ENCODE measurements at regions not wholly inside any gene's neighbourhood (a gene's known extent, or its start where the extent isn't known, plus 50 kb on each side); places are given as distances from the start of the nearest gene placed in this dataset.

GRCh38 chr6:40958738-40959137, 80.3 kb downstream of the UNC5CL start:
- H3K4me3 Mint-ChIP-seq = no peak overlapping the region
- peaks cover 15% of the 10 kb centered on the region for H3K27me3 Mint-ChIP-seq (ENCODE audit: low read depth)
- H3K36me3 Mint-ChIP-seq = no peaks in the 10 kb centered on the region
- H3K9me3 Mint-ChIP-seq = no peaks in the 10 kb centered on the region
- H3K27ac Mint-ChIP-seq = no peak overlapping the region
- no peak for DNase-seq (ENCODE audit: low spot score in 2 of 2, unreplicated experiment in 2 of 2)
- no peaks in the 10 kb centered on the region for H3K4me1 Mint-ChIP-seq
- no peak for TF ChIP-seq CTCF (IDR thresholded peaks at IDR 0.05; ENCODE audit: unreplicated experiment)

- Mint-ChIP-seq H3K4me3 (no peak overlapping the region), H3K4me1 (no peaks in the 10 kb centered on the region), H3K27ac (no peak overlapping the region), H3K9me3 (no peaks in the 10 kb centered on the region), H3K36me3 (no peaks in the 10 kb centered on the region), H3K27me3 (ENCODE audit: low read depth) (peaks cover 17% of the 10 kb centered on the region)
- TF ChIP-seq CTCF (IDR thresholded peaks at IDR 0.05; ENCODE audit: unreplicated experiment) = no peak
- no peak for DNase-seq (ENCODE audit: low spot score in 2 of 2, unreplicated experiment in 2 of 2)
Measured at GRCh38 chr6:40957616-40958492, 81.2 kb downstream of the UNC5CL start.

GRCh38 chr6:40956936-40957335, 82.1 kb downstream of the UNC5CL start:
- Mint-ChIP-seq H3K27me3 (ENCODE audit: low read depth) (peaks cover 17% of the 10 kb centered on the region), H3K27ac (no peak overlapping the region)

GRCh38 chr6:40955178-40955545, 83.9 kb downstream of the UNC5CL start:
- no peak for DNase-seq (ENCODE audit: low spot score in 2 of 2, unreplicated experiment in 2 of 2)
- TF ChIP-seq CTCF (IDR thresholded peaks at IDR 0.05; ENCODE audit: unreplicated experiment) = no peak
- Mint-ChIP-seq H3K36me3 (no peaks in the 10 kb centered on the region), H3K4me1 (peaks cover 18% of the 10 kb centered on the region), H3K27ac (no peak overlapping the region), H3K27me3 (ENCODE audit: low read depth) (peaks cover 17% of the 10 kb centered on the region), H3K9me3 (no peaks in the 10 kb centered on the region), H3K4me3 (no peak overlapping the region)

More at GRCh38 chr6:40956936-40957335, 82.1 kb downstream of the UNC5CL start:
- no peak overlapping the region for H3K4me3 Mint-ChIP-seq
- no peaks in the 10 kb centered on the region for H3K36me3 Mint-ChIP-seq
- DNase-seq (ENCODE audit: low spot score in 2 of 2, unreplicated experiment in 2 of 2) = no peak
- H3K4me1 Mint-ChIP-seq = peaks cover 2% of the 10 kb centered on the region
- no peak for TF ChIP-seq CTCF (IDR thresholded peaks at IDR 0.05; ENCODE audit: unreplicated experiment)
- H3K9me3 Mint-ChIP-seq = no peaks in the 10 kb centered on the region

GRCh38 chr6:40954446-40955177, 84.4 kb downstream of the UNC5CL start:
- no peak overlapping the region for H3K4me3 Mint-ChIP-seq
- H3K9me3 Mint-ChIP-seq = no peaks in the 10 kb centered on the region
- H3K4me1 Mint-ChIP-seq = peaks cover 18% of the 10 kb centered on the region
- TF ChIP-seq CTCF (IDR thresholded peaks at IDR 0.05; ENCODE audit: unreplicated experiment) = no peak
- H3K36me3 Mint-ChIP-seq = no peaks in the 10 kb centered on the region
- H3K27me3 Mint-ChIP-seq (ENCODE audit: low read depth) = peaks cover 17% of the 10 kb centered on the region
- DNase-seq (ENCODE audit: low spot score in 2 of 2, unreplicated experiment in 2 of 2) = no peak
- H3K27ac Mint-ChIP-seq = no peak overlapping the region
